COLO829 (cell line): ENCODE measurements at regions not wholly inside any gene's neighbourhood (a gene's known extent, or its start where the extent isn't known, plus 50 kb on each side); places are given as distances from the start of the nearest gene placed in this dataset.
"Not testable (repeated sequence)": the region's sequence is repeated elsewhere in the genome, so short reads cannot be mapped to it uniquely, and the experiment has no call there.

Source experiments
- DNase-seq: peaks from one replicate; pipeline ENCODE4 v3.0.0; 2012; ENCODE audit warnings: low spot score

DNA sequence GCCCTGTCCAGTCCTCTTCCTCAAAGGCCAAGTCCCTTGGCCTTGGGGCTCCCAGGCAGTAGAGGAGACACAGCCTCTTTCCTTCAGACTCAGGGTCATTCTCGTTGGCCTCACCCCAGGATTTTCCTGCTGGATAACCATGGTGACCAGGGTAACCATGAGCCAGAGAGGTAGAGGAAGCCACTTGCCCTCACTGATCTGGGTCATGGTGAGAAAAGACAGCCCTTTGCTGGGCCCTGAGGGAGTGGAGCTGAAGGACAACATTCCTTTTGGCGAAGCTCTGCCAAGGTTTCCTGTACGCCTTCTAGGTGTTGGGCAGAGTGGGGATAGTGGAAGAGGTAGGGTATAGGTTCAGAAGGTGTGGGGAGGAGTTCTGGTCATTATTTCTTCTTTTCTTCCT lies 53.1 kb upstream of the WNT4 start:
- DNase-seq, result no peak

DNA sequence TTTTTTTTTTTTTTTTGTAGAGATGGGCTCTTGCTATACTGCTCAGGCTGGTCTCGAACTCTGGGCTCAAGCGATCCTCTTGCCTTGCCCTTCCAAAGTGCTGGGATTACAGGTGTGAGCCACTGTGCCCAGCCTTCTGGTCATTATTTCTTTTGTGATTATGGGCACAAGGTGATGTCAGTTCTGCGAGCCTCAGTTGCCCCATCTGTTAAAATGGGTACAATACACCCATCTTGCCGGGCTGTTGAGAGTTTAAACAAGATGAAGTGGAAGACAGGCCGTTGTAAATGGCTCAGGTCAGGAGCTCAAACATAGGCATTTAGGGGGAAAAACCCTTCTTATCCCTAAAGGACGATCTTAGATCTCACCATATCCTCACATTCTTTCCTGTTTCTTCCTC lies 53.7 kb upstream of the WNT4 start:
- no peak for DNase-seq

DNA sequence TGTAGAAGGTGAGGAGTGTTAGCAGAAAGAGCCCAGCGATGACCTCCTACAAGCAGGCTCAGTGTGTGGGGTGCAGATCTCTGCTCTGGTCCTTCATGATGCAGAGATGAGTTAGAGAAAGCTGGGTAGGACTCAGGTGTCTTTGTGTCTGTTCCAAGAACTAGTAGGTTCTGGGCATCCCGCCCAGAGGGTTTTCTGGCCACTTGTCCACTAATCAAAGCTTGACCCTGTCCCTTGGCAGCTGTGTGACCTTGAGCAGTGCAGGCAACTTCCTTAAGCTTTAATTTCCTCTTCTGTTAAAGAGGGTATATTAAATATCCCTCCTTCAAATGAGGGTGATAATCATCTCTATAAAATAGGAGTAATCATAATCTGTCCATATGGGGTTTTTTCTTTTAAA lies 54.7 kb upstream of the WNT4 start:
- DNase-seq, result no peak

DNA sequence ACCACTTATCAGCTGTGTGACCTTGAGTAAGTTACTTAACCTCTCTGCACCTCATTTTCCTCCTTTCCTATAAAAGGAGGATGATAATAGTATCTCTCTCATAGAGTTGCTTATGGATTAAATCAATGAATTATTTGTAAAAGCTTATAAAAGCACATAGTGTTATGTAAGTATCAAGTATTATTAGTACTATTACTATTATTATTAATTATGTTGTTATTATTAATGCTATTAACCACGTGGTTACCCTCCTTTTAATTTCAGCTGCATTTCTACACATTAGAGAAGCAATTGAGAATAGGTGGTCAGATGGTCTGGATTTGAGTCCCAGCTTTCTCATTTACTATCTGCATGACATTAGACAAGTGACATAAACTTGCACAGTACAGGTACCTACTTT lies 58.1 kb upstream of the WNT4 start:
- no peak for DNase-seq

DNA sequence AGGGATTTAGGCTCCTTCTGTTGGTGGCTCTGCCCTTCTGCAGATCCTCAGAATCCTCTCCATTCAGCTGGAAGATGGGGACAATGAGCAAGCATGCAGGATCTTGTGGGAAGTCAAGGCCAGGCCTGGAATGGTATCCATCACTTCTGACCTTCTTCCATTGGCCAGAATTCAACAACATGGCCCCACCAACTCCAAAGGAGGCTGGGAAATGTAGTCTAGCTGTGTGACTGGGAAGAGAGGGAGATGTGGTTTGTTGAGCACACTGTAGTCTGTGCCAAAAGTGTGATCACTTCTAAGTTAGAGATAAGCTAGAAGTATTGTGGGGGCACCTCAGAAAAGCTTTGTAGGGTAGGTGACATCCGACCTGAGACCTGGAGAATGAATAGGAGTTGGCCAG lies 60.4 kb upstream of the WNT4 start:
- no peak for DNase-seq

DNA sequence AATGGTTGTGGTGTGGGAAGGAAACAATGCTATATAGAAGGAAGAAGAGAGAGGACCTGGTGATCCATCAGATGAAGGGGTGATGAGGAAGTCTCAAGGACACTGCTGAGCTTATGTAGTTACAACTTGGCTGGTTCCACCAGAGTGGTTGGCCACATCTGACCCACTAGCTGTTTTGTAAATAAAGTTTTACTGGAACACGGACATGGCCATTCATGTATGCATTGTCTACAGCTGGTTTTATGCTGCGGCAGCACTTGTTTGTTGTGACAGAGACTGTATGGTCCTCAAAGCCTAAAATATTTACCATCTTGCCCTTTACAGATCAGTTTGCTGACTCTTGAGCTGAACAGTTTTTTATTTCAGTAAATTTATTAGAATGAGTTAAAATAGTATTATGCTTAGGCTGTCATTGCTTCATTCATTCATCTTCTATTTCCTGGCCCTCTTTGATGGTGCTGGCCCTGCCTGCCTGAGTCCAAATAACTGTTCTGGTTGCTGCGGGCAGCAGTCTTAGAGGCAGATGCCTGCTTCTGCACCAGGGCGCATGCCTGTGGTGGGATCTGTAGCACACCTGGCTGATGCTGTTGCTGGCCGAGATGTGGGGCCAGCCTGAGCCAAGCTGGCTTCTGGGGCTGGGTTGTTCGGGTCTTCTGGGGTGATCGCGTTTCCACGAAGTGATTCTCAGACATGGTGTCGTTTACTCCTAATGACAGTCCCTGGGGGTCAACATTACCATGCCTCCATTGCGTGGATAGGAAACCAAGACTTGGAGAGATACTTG lies 61.4 kb upstream of the WNT4 start:
- no peak for DNase-seq

DNA sequence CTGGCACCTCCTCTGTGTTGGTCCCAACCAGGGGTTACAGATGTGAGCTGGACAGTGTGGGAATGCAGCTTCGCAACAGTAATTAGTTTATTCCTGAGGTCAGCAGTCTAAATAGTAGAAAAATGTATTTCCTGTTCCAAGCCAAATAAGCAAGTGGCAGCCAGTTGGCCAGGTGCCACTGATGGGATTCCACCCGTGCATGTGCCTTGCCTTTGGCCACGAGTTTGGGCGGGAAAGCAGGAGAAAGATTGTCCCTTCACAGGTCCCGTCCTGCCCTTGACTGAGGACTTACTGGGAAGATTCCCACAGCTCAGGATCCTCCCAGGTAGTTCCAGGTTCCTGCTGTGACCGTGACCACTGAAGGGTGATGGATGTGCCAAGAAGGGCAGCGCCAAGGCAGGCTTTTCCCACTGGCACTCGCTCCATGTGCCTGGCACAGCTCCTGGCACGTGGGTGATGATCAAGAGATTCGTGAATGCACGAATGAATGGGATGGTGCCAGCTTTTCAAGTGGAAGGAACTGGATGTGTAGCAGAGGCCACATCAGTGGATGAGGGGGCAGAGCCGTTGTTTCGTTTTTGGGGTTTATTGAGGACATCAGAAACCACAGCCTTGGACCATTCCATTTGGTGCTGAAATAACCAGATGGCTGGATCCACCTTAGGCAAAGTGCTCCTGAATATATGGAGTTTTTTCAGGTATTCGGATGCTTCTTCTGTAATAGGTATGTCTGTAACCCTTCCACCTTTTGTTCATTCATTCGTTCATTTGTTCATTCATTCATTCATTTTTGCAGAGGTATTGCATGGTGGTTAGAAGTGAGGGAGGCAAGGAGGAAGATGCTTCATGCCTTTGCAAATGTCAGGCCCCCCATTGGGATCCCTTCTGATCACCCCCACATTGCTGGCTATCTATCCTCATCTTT lies 62.4 kb upstream of the WNT4 start:
- no peak for DNase-seq

DNA sequence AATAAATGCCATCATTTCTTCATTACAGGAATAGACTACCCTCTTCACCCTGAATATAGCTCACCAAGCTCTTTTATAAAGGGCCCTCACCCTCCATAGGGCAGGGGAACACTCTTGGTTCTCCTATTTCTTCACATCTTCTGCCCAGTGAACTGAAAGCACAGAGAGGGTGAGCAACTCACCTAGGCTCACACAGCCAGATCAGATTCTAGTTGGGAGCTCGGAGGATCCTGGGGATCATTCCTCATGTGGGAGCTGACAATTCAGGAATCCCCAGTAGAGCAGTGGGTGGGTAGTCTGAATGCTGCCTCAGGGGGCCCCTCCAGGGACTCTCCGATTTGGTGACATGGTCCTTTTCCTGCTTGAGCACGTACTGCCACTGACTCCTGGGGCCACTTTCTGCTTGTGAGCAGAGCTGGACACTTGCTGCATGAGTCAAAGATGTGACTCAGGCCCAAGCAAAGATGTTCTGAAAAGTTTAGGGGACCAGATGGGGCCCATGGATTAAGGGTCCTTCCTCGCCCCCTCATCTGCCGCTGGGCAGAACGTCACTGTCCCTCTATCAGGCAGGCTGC lies 63.7 kb upstream of the WNT4 start:
- no peak for DNase-seq

DNA sequence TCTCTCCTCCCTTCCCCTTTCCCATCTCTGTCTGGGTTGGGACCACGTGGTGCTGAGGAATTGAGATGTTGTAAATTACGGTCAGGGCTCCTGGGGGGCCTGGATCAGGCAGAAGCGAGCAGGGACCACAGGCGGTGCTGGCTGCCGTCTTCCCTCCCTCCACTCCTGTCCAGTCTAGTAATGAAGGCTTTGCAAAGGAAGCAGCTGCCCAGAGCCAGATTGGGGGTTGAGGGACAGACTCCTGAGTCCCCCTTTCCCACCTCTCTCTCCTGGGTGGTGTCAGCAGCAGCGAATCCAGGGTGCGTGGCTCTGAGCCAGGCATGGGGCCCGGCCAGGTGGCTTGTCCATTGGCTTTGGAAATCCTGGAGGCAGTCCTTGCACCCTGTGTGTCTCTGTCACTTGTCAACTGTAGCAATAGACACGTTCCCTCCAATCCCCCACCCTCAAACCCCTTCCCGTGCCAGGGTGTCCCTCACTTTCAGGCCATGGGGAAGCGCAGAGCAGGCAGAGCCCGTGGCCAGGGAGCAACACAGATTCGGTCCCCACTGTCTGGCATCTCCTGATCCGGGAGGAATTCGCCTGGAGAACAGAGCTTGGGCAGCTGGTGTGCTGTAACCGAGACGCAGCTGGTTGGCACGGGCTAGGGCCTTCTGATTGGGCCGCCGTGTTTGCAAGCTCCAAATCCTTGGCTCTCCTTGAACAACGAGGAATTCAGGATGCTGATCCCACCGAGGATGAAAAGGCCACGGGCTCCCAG lies 64.8 kb upstream of the WNT4 start:
- DNase-seq, result no peak

DNA sequence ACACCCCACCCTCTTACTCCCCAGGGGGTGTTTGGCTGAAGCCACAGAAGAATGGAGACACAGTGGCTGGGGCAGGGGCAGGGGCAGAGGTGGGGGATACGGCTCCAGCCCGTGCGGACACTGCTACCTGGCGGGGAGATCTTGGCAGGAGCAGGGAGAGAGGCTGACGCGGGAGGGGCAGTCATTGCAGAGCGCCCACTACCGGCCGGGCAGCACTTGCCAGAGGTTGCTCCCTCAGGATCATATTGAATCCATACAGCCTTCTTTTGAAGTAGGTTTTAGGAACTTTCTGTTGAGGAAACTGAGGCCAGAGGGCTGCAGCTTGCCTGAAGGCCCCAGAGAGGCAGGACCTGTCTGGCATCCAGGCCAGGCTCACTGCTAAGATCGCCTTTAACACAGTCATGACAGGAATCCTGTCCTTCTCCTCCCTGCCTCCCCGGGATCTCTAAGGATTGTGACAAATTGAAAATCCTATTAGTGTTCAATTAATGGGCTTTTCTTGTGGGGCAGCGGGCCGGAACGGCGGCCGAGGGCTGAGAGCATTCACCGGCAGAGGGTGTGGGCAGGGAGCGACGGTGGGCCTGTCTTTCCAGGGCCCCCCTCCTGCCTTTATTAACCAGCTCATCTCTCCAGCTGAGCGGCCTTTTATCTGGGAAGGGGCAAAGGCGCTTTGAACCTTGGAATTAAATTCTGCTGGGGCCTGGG lies 65.5 kb upstream of the WNT4 start:
- DNase-seq, result no peak

DNA sequence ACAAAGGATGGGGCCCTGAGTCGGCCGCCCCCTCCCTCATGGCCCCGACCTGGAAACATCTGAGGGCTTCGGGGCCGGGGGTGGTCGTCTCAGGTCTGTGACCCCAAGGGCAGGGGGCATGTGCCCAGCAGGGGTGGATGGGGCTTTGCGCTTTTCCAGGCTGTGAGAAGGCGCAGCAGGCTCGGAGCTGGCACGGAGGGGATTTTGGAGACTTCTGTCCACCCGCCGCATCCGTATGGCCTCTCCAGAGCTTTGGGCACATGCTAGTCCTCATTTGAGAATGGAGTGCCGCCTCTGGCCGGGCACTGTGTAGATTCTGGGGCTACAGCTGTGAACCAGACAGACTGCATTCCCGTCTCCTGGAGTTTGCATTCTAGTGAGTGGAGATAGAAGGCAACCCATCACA lies 66.1 kb upstream of the WNT4 start:
- no peak for DNase-seq

DNA sequence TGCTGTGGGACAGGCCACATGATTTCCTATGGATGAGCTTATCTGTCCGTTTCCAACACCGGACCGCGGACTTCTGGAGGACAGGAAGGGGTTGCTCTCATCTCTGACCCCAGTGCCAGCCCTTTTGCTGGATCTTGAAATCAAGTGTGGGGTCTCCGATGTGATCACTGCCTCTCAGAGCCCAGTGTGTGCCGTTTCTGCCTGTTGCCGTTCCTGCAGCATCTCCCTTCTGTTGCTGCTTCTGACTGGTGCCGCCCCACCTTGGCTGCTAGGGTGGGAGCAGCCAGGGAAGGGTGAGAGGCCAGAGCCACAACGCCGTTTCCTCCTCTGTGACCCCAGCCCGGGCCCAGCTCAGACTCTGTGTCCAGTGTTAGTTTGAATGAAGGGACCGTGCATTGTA lies 67.3 kb upstream of the WNT4 start:
- no peak for DNase-seq

DNA sequence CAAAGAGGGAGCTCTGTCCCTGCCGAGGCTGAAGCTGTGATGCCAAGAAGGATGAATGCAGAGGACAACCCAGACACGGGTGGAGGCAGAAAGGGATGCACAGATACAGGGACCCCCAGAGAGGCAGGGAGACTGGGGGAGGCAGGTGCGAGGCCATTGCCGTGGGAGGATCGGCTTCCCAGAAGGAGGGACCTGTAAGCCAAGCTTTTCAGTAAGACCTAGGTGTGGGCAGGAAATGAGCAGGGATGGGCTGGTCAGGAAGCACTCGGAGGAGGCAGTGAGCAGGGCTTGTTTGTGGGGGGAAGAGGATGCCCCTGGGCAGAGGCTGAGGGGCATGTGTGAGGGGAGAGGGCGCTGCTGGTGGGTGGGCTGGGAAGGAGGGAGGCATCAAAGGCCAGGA lies 67.7 kb upstream of the WNT4 start:
- DNase-seq, result no peak

DNA sequence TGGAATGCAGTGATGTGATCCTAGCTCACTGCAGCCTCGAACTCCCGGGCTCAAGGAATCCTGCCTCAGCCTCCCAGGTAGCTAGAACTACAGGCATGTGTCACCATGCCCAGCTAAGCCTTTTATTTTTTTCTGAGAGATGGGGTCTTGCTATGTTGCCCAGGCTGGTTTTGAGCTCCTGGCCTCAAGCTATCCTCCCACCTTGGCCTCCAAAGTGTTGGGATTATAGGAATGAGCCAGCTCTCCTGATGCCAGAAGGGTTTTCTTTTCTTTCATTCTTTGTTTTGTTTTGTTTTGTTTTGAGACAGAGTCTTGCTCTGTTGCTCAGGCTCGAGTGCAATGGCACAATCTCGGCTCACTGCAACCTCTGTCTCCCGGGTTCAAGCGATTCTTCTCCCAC lies 68.6 kb upstream of the WNT4 start:
- DNase-seq, result not testable (repeated sequence)

DNA sequence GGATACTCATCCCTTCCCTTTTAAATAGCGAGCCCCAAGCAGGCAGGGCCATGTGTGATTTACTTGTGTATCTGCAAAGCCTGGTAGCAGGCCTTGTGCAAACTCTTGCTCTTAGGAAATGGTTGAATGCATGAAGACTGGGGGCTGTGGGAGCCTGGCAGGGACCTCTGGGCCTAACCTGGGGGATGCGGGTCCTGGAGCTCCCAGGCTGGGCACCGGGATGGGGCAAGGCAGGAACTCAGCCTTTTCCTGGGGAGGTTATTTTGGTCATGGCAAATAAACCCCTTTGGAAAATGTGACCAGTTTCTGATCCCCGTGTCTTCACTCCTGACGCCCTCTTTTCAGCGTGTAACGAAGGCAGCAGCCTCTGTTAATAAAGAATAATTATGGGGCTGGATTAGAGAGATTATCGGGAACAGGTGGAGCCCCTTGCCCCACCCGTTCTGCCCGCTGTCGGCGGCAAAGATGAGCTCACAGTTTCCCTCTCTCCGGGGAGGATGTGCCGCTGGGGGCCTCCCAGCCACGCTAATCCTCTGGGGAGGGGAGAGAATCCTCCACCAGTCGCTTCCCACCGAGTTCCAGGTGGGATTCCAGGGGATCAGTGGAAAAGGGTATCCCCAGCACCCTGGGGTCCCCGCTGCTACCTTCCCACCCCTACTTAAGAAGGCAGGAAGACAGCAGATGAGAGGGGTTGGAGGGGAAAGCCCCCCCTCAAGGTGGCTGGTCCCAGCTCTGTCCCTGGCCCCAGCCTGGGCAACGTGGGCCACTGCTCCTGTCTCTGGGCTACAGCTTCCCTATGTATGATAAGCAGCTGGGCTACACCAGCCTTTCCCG lies 69.7 kb upstream of the WNT4 start:
- DNase-seq, result no peak

DNA sequence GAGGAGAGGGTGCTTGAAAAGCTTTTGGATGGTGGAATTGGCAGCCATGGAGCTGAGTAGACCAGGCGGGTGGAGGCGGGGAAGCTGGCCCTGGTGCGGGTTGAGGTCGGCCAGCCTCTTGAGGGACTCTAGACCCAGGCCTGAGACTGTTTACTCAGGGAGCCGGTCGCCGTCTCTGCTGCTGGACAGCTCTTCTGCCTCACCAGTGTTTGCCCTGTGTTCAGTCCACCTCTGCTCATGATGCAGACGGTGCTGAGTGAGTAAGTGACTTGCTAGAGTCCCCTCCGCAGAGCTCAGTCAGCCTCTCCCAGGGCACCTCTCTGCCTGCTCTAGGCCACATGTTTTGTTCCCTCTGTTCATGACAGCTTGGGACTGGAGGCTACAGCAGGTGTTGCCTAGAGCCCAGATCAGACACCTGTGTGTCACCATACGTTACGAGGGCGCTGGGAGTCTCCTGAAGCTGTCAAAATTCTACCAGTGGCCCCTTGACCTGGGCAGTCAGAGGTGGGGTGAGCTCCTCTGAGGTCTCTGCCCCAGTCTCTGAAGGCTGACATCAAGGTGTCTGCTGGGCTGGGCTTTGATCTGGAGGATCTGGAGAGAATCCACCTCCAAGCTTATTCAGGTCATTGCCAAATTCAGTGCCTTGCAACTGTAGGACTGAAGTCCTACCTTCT lies 73.5 kb upstream of the WNT4 start:
- no peak for DNase-seq

DNA sequence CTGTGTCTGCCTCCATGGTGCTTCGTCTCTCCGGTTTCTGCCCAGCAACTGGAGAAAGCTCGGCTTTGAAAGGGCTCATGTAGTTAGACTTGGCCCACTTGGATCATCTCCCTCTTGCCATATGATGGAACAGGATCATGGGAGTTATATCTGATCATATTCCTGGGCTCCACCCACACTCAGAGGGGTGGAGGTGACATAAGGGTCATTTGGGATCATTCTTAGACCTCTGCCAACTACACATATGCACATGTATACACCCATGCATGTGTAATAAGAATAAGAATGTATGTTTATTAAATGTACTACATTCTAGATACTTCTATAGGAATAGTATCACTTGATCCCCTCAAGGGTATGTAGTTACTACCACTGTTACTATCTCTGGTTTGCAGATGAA lies 74.1 kb upstream of the WNT4 start:
- DNase-seq, result no peak

DNA sequence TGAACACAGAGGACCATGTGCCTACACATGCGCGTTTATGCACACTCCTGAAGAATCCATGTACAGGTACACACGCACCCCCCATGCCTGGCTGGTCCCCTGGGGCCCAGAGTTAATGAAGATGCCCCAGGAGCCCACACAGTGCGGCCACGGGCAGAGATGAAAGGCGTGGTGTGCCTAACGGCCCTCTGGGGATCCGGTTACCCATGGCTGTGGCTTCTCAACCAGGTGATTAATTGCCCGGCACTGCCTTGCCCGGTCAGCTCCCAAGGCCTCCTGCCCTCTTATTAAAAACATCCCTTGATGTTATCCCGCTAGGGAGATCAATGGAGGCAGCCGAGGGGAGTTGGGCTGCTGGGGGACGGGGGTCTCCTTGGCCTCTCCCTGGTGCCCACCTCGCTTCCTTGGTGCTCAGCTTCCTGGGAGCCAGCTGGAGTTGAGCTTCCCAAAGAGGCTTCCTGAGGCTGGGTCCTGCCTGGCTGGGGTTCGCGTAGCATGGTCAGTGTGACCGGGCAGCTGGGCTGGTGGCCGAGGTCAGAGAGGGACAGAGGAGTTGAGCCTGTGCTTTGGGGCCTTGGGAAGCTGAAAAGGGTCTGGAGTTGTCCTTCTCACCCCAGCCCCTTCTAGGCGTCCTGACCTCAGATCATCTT lies 75.0 kb upstream of the WNT4 start:
- no peak for DNase-seq

DNA sequence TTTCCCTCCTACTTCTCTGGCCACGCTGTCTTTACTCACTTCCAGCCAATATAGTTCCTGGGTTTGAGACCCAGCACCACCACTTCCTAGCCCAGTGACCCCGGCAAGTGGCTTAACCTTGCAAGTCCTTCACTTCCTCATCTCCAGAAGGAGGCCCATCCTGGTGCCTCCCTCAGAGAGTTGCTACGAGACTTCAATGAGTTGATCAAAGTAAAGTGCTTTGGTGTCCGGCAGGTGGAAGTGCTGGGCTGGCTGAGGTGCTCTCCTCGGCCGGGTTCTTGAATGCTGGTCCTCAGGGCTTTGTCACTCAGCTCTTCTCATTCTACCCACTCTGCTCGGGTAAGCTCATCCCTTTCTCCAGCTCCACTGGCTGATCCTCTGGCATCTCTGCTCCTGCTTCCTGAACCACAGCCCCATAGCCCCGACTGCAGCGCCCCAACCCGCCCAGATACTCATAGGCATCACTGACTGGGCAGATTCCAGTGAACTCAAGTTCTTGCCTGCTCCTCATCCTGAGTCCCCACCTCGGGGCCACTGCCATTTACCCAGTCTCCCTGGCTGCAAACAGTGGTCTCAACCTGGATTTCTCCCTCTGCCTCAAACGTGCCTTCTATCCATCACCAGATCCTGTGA lies 75.8 kb upstream of the WNT4 start:
- DNase-seq, result no peak
